IMR-90 (cell line): ENCODE measurements at regions not wholly inside any gene's neighbourhood (a gene's known extent, or its start where the extent isn't known, plus 50 kb on each side); places are given as distances from the start of the nearest gene placed in this dataset.

ENCODE experiments used
- ATAC-seq: fragments of 200-7000 bp; cut with Tn5 transposase; 2 replicates; pipeline ENCODE4 v1.9.1; 2020; ENCODE audit warnings: low read depth, mild to moderate bottlenecking, moderate library complexity
- BruUV-seq: library from RNA; stranded (reverse); fragments of 400-500 nt; replicated peaks from 2 replicates; lab custom pipeline; 2021; lab: Mats Ljungman, UMichigan
- CTCF ChIA-PET: fragments of 300-600 bp; formaldehyde crosslinking; extraction: SDS; loops from one replicate; lab custom pipeline; 2021; ENCODE audit warnings: antibody characterized with exemption; lab: Yijun Ruan, JAX
- POLR2A ChIA-PET: fragments of 300-600 bp; sonication (Branson Sonifier 250); formaldehyde crosslinking; loops from one replicate; lab custom pipeline; 2022; ENCODE audit warnings: antibody characterized with exemption; ENCODE audit not compliant: unreplicated experiment; lab: Charles Lee
- DNase-seq: peaks from one replicate; pipeline ENCODE4 v3.0.0; 2013
- H2AFZ ChIP-seq: replicated peaks from 2 replicates; pipeline ENCODE3; 2013; ENCODE audit warnings: low read length, mild to moderate bottlenecking; ENCODE audit not compliant: poor library complexity
- H2AK5ac ChIP-seq: 2 replicates; pipeline ENCODE4 v1.6.1; 2013; ENCODE audit warnings: low read depth, low read length, inconsistent platforms
- H2AK9ac ChIP-seq: replicated peaks from 2 replicates; pipeline ENCODE3; 2013; ENCODE audit warnings: mild to moderate bottlenecking, low read depth, low read length, moderate library complexity; ENCODE audit not compliant: poor library complexity
- H2BK120ac ChIP-seq: 2 replicates; pipeline ENCODE4 v1.6.1; 2013; ENCODE audit warnings: low read depth, low read length, inconsistent platforms
- H2BK15ac ChIP-seq: 3 replicates; pipeline ENCODE4 v1.6.1; 2013; ENCODE audit warnings: low read depth, low read length, inconsistent platforms
- H2BK20ac ChIP-seq: 2 replicates; pipeline ENCODE4 v1.6.1; 2013; ENCODE audit warnings: low read depth, mild to moderate bottlenecking, inconsistent platforms, low read length, moderate library complexity
- H2BK5ac ChIP-seq: 2 replicates; pipeline ENCODE4 v1.6.1; 2013; ENCODE audit warnings: mild to moderate bottlenecking, low read depth, low read length, inconsistent platforms; ENCODE audit not compliant: poor library complexity, severe bottlenecking
- H3K14ac ChIP-seq: replicated peaks from 2 replicates; pipeline ENCODE4 v1.6.1; 2013; ENCODE audit warnings: low read depth, low read length, inconsistent platforms
- H3K18ac ChIP-seq: 2 replicates; pipeline ENCODE4 v1.6.1; 2013; ENCODE audit warnings: low read depth, low read length, control low read depth
- H3K23ac ChIP-seq: 2 replicates; pipeline ENCODE4 v1.6.1; 2013; ENCODE audit warnings: low read depth, low read length, inconsistent platforms
- H3K27ac ChIP-seq: 2 replicates; pipeline ENCODE4 v1.5.1; 2013; ENCODE audit warnings: mild to moderate bottlenecking, control low read depth, low read length; ENCODE audit not compliant: insufficient read depth
- H3K27me3 ChIP-seq: 2 replicates; pipeline ENCODE4 v1.6.1; 2013; ENCODE audit warnings: low read length; ENCODE audit not compliant: control insufficient read depth, insufficient read depth
- H3K36me3 ChIP-seq: 2 replicates; pipeline ENCODE4 v1.6.1; 2013; ENCODE audit warnings: low read length, mixed read lengths; ENCODE audit not compliant: control insufficient read depth, insufficient read depth
- H3K4ac ChIP-seq: 2 replicates; pipeline ENCODE4 v1.6.1; 2013; ENCODE audit warnings: low read depth, low read length, inconsistent platforms
- H3K4me1 ChIP-seq: 2 replicates; pipeline ENCODE4 v1.6.1; 2013; ENCODE audit warnings: low read length, mixed read lengths; ENCODE audit not compliant: control insufficient read depth, insufficient read depth
- H3K4me2 ChIP-seq: 2 replicates; pipeline ENCODE4 v1.6.1; 2013; ENCODE audit warnings: low read depth, mild to moderate bottlenecking, control low read depth, low read length, moderate library complexity
- H3K4me3 ChIP-seq: 2 replicates; pipeline ENCODE4 v1.5.1; 2013; ENCODE audit warnings: low read depth, mild to moderate bottlenecking, control low read depth, low read length, moderate library complexity; ENCODE audit not compliant: insufficient read depth
- H3K56ac ChIP-seq: 2 replicates; pipeline ENCODE4 v1.6.1; 2013; ENCODE audit warnings: low read length, inconsistent platforms; ENCODE audit not compliant: insufficient read depth; ENCODE audit errors: extremely low read depth
- H3K79me1 ChIP-seq, 2 experiments: 2 replicates each; pipeline ENCODE4 v1.6.1; 2013; ENCODE audit warnings: low read length in 2 of 2, inconsistent platforms in 1 of 2, low read depth in 1 of 2
- H3K9ac ChIP-seq: 2 replicates; pipeline ENCODE4 v1.6.1; 2013; ENCODE audit warnings: low read depth, low read length, control low read depth
- H3K9me1 ChIP-seq: 2 replicates; pipeline ENCODE4 v1.6.1; 2013; ENCODE audit warnings: low read length, inconsistent platforms; ENCODE audit not compliant: insufficient read depth
- H3K9me3 ChIP-seq: 2 replicates; pipeline ENCODE4 v1.6.1; 2013; ENCODE audit warnings: low read length; ENCODE audit not compliant: control insufficient read depth, insufficient read depth
- H4K20me1 ChIP-seq: 2 replicates; pipeline ENCODE4 v1.6.1; 2013; ENCODE audit warnings: low read length, inconsistent platforms; ENCODE audit not compliant: insufficient read depth
- H4K5ac ChIP-seq: 2 replicates; pipeline ENCODE4 v1.6.1; 2013; ENCODE audit warnings: mild to moderate bottlenecking, low read depth, low read length, control low read depth
- H4K8ac ChIP-seq, 2 experiments: 2 replicates each; pipeline ENCODE4 v1.6.1; 2013; ENCODE audit warnings: low read depth in 2 of 2, low read length in 2 of 2, control low read depth in 1 of 2, inconsistent platforms in 1 of 2
- H4K91ac ChIP-seq: 2 replicates; pipeline ENCODE4 v1.6.1; 2013; ENCODE audit warnings: low read depth, low read length, inconsistent platforms; ENCODE audit not compliant: insufficient read depth
- BHLHE40 ChIP-seq: fragments of 150-350 bp; IDR thresholded peaks from 2 replicates; pipeline ENCODE4 v1.6.1; 2016; ENCODE audit warnings: mild to moderate bottlenecking, low read depth, low read length
- CEBPB ChIP-seq: IDR thresholded peaks from 2 replicates; pipeline ENCODE4 v1.6.1; 2012; ENCODE audit warnings: low read depth, low read length, improper control_type of control experiment
- CHD1 ChIP-seq: IDR thresholded peaks from 2 replicates; pipeline ENCODE4 v1.6.1; 2012; ENCODE audit warnings: low read depth, low read length, improper control_type of control experiment
- CTCF ChIP-seq: conservative IDR thresholded peaks from 2 replicates; pipeline ENCODE4 v1.5.1; 2012; ENCODE audit warnings: mild to moderate bottlenecking, low read depth, low read length, improper control_type of control experiment
- ELK1 ChIP-seq: fragments of 150-350 bp; IDR thresholded peaks from 2 replicates; pipeline ENCODE4 v1.6.1; 2016; ENCODE audit warnings: low read depth, mild to moderate bottlenecking, low read length, moderate library complexity, borderline replicate concordance
- FOS ChIP-seq: fragments of 150-350 bp; IDR thresholded peaks from 2 replicates; pipeline ENCODE4 v1.6.1; 2016; ENCODE audit warnings: low read depth, low read length
- MAFK ChIP-seq: IDR thresholded peaks from 2 replicates; pipeline ENCODE4 v1.6.1; 2012; ENCODE audit warnings: low read depth, low read length, improper control_type of control experiment
- MAZ ChIP-seq: IDR thresholded peaks from 2 replicates; pipeline ENCODE4 v1.6.1; 2012; ENCODE audit warnings: low read depth, mild to moderate bottlenecking, low read length, improper control_type of control experiment, moderate library complexity, borderline replicate concordance
- MXI1 ChIP-seq: IDR thresholded peaks from 2 replicates; pipeline ENCODE4 v1.6.1; 2012; ENCODE audit warnings: low read depth, mild to moderate bottlenecking, low read length, moderate library complexity, borderline replicate concordance
- NFE2L2 ChIP-seq: fragments of 150-350 bp; IDR thresholded peaks from 2 replicates; pipeline ENCODE4 v1.6.1; 2016; ENCODE audit warnings: low read depth, mild to moderate bottlenecking, low read length
- POLR2A ChIP-seq: IDR thresholded peaks from 2 replicates; pipeline ENCODE4 v1.6.1; 2012; ENCODE audit warnings: mild to moderate bottlenecking, low read depth, low read length
- RAD21 ChIP-seq: IDR thresholded peaks from 2 replicates; pipeline ENCODE4 v1.6.1; 2012; ENCODE audit warnings: low read length, improper control_type of control experiment
- RCOR1 ChIP-seq: IDR thresholded peaks from 2 replicates; pipeline ENCODE4 v1.6.1; 2012; ENCODE audit warnings: mild to moderate bottlenecking, low read length, improper control_type of control experiment; ENCODE audit not compliant: insufficient replicate concordance
- RFX5 ChIP-seq: IDR thresholded peaks from 2 replicates; pipeline ENCODE4 v1.8.0; 2012; ENCODE audit warnings: low read depth, mild to moderate bottlenecking, low read length, moderate library complexity
- SMC3 ChIP-seq: fragments of 150-350 bp; IDR thresholded peaks from 2 replicates; pipeline ENCODE4 v1.6.1; 2016; ENCODE audit warnings: low read depth, mild to moderate bottlenecking, antibody characterized with exemption, low read length, moderate library complexity
- USF2 ChIP-seq: fragments of 150-350 bp; IDR thresholded peaks from 2 replicates; pipeline ENCODE4 v1.6.1; 2017; ENCODE audit warnings: mild to moderate bottlenecking, antibody characterized with exemption, low read length, low read depth
- WGBS, 2 experiments: methylation state at CpG; one replicate each; pipeline versions ENCODE4 v1.1.5 to v1.1.7; 2013; ENCODE audit warnings: missing lambda C conversion rate in 2 of 2; ENCODE audit not compliant: insufficient read length in 1 of 2; ENCODE audit errors: extremely low coverage in 2 of 2; 5-methylcytosine and 5-hydroxymethylcytosine counted together
- dilution Hi-C: fragments of 300-500 bp; cut with HindIII; formaldehyde crosslinking; loops from one replicate; pipeline ENCODE4 v1.14.3; 2018; ENCODE audit warnings: low sequenced_read_pairs; ENCODE audit not compliant: unreplicated experiment
- in situ Hi-C: fragments of 300-500 bp; cut with MboI; formaldehyde crosslinking; loops from 3 replicates; pipeline ENCODE4 v1.14.3; 2019; ENCODE audit warnings: low sequenced_read_pairs, inconsistent platforms, mixed read lengths
- intact Hi-C: fragments of 100-400 bp; cut with micrococcal nuclease; formaldehyde crosslinking; loops from 2 replicates; pipeline ENCODE4 v1.10.0; 2022

- dilution Hi-C loops: no loop called here
These were observed 261.3 kb downstream of the TMEM167A start for GRCh38 chr5:82815871-82816270.

More at GRCh38 chr5:82815871-82816270, 261.3 kb downstream of the TMEM167A start:
- Histone ChIP-seq H2AFZ (no peak overlapping the region), H2BK120ac (no peak overlapping the region), H2AK5ac (no peak overlapping the region), H3K4me1 (peaks cover 2% of the 10 kb centered on the region), H3K4me2 (no peak overlapping the region), H3K18ac (no peak overlapping the region), H3K56ac (no peak overlapping the region), H2BK15ac (no peak overlapping the region), H3K4ac (no peak overlapping the region), H2BK20ac (no peak overlapping the region), H4K91ac (no peak overlapping the region), H4K20me1 (no peaks in the 10 kb centered on the region), H3K27me3 (no peaks in the 10 kb centered on the region), H3K27ac (no peak overlapping the region), H3K9me1 (no peaks in the 10 kb centered on the region), H2AK9ac (no peak overlapping the region), H4K5ac (no peak overlapping the region), H3K23ac (no peak overlapping the region), H3K4me3 (no peak overlapping the region), H2BK5ac (no peak overlapping the region), H3K36me3 (no peaks in the 10 kb centered on the region), H3K9ac (no peak overlapping the region), H3K79me1 (no peaks in the 10 kb centered on the region), H4K8ac (no peak overlapping the region), H3K14ac (no peak overlapping the region), H3K9me3 (no peaks in the 10 kb centered on the region)
- BruUV-seq: no TSS peak
- ATAC-seq: no peak
- in situ Hi-C loops: no loop called here
- DNase-seq: no peak
- POLR2A ChIA-PET: interaction anchor here (0.6 kb wide), 1 partner anchor 22 kb away, joined by 3 read pairs; no protein-coding TSS in a partner anchor
- CTCF ChIA-PET: no interaction called here
- WGBS, 2 experiments: no CpG with 5 or more reads among the region's 1 CpG
- no peak for TF ChIP-seq SMC3
- no peak for TF ChIP-seq NFE2L2
- no peak for TF ChIP-seq RCOR1
- no peak for TF ChIP-seq CTCF
- TF ChIP-seq BHLHE40: no peak
- no peak for TF ChIP-seq MXI1
- no peak for TF ChIP-seq MAZ
- TF ChIP-seq RFX5: no peak
- no peak for TF ChIP-seq POLR2A
- TF ChIP-seq CHD1: no peak
- no peak for TF ChIP-seq MAFK
- TF ChIP-seq CEBPB: no peak
- no peak for TF ChIP-seq USF2
- TF ChIP-seq ELK1: no peak
- no peak for TF ChIP-seq RAD21
- TF ChIP-seq FOS: no peak
- intact Hi-C loops: no loop called here
